GM12878 (cell line): ENCODE measurements at regions not wholly inside any gene's neighbourhood (a gene's known extent, or its start where the extent isn't known, plus 50 kb on each side); places are given as distances from the start of the nearest gene placed in this dataset.

Experiments used
- ATAC-seq: fragments of 200-7000 bp; cut with Tn5 transposase; 3 replicates; pipeline ENCODE4 v1.9.1; 2020; ENCODE audit warnings: mild to moderate bottlenecking, moderate library complexity
- BruUV-seq: library from RNA; stranded (reverse); fragments of 400-500 nt; replicated peaks from 2 replicates; lab custom pipeline; 2021; lab: Mats Ljungman, UMichigan
- CTCF ChIA-PET: fragments of 300-600 bp; sonication (Branson Sonifier 250); formaldehyde crosslinking; extraction: SDS; loops from one replicate; lab custom pipeline; 2021; ENCODE audit warnings: inconsistent platforms; lab: Yijun Ruan, JAX
- POLR2A ChIA-PET: fragments of 350-600 bp; formaldehyde crosslinking; extraction: SDS; loops from one replicate; lab custom pipeline; 2021; ENCODE audit warnings: inconsistent platforms; lab: Charles Lee
- RAD21 ChIA-PET: fragments of 300-600 bp; sonication (Branson Sonifier 250); formaldehyde crosslinking; loops from one replicate; lab custom pipeline; 2023; ENCODE audit warnings: antibody characterized with exemption; ENCODE audit not compliant: unreplicated experiment; lab: Charles Lee
- SMC1A ChIA-PET: fragments of 300-600 bp; sonication (Branson Sonifier 250); formaldehyde crosslinking; loops from one replicate; lab custom pipeline; 2023; ENCODE audit not compliant: unreplicated experiment, uncharacterized antibody; lab: Charles Lee
- DNase-seq: peaks from one replicate; pipeline ENCODE4 v3.0.0-alpha.2; 2011; ENCODE audit warnings: low read depth, low spot score
- FAIRE-seq: peaks from 3 replicates; lab custom pipeline; 2011; peaks lifted over from hg19 to GRCh38; lab: Jason Lieb, UNC
- H2AFZ ChIP-seq: 2 replicates; pipeline ENCODE4 v1.6.0; 2011; ENCODE audit warnings: low read depth, low read length, control low read depth; ENCODE audit not compliant: control insufficient read depth
- H3K27ac ChIP-seq: 2 replicates; pipeline ENCODE4 v1.5.1; 2011; ENCODE audit warnings: control low read depth; ENCODE audit not compliant: control insufficient read depth, insufficient read depth
- H3K27me3 ChIP-seq, 2 experiments: replicated peaks in 1 of 2; 2 replicates each; pipeline versions ENCODE4 v1.6.0 to v1.6.1; 2011; ENCODE audit warnings: low read length in 1 of 2; ENCODE audit not compliant: control insufficient read depth in 2 of 2, insufficient read depth in 2 of 2
- H3K36me3 ChIP-seq, 2 experiments: 2 replicates each; pipeline ENCODE4 v1.5.1; 2011; ENCODE audit warnings: low read length in 1 of 2; ENCODE audit not compliant: control insufficient read depth in 2 of 2, insufficient read depth in 2 of 2
- H3K4me1 ChIP-seq: 2 replicates; pipeline ENCODE4 v1.6.1; 2011; ENCODE audit warnings: mild to moderate bottlenecking, low read length, moderate library complexity, mixed read lengths; ENCODE audit not compliant: control insufficient read depth, insufficient read depth
- H3K4me2 ChIP-seq: 2 replicates; pipeline ENCODE4 v1.6.0; 2011; ENCODE audit warnings: control low read depth; ENCODE audit not compliant: control insufficient read depth, insufficient read depth
- H3K4me3 ChIP-seq: fragments of 200-600 bp; sonication (generic); 2 replicates; pipeline ENCODE4 v1.5.1; 2016
- H3K79me2 ChIP-seq: 2 replicates; pipeline ENCODE4 v1.6.0; 2011; ENCODE audit warnings: low read length; ENCODE audit not compliant: control insufficient read depth, insufficient read depth
- H3K9ac ChIP-seq: 2 replicates; pipeline ENCODE4 v1.8.0; 2011; ENCODE audit warnings: low read length, control low read depth, mixed read lengths; ENCODE audit not compliant: control insufficient read depth, insufficient read depth
- H3K9me3 ChIP-seq: replicated peaks from 3 replicates; pipeline ENCODE4 v1.5.1; 2011; ENCODE audit warnings: mild to moderate bottlenecking, low read length; ENCODE audit not compliant: control insufficient read depth, insufficient read depth
- H4K20me1 ChIP-seq: 2 replicates; pipeline ENCODE4 v1.6.0; 2011; ENCODE audit not compliant: control insufficient read depth, insufficient read depth
- CBX5 ChIP-seq: sonication (generic); IDR thresholded peaks from 2 replicates; pipeline ENCODE4 v1.6.1; 2016; ENCODE audit warnings: low read depth, moderate library complexity, mild to moderate bottlenecking, inconsistent platforms
- KLF5 ChIP-seq: fragments of 450-650 bp; IDR thresholded peaks from 2 replicates; pipeline ENCODE4 v1.6.1; 2014; ENCODE audit warnings: mild to moderate bottlenecking; ENCODE audit not compliant: partially characterized antibody
- NFXL1 ChIP-seq: fragments of 450-650 bp; IDR thresholded peaks from 2 replicates; pipeline ENCODE4 v1.6.1; 2017; ENCODE audit warnings: antibody characterized with exemption, mild to moderate bottlenecking, borderline replicate concordance
- POLR2AphosphoS2 ChIP-seq: IDR thresholded peaks from 2 replicates; pipeline ENCODE4 v1.6.1; 2011; ENCODE audit warnings: low read depth, mild to moderate bottlenecking, low read length, improper control_type of control experiment, moderate library complexity
- POLR2AphosphoS5 ChIP-seq: IDR thresholded peaks from 2 replicates; pipeline ENCODE4 v1.6.1; 2011; ENCODE audit warnings: mild to moderate bottlenecking, low read length, inconsistent platforms
- RBBP5 ChIP-seq: fragments of 200-600 bp; sonication (generic); conservative IDR thresholded peaks from 2 replicates; pipeline ENCODE4 v1.6.1; 2016
- RUNX3 ChIP-seq: IDR thresholded peaks from 2 replicates; pipeline ENCODE4 v1.6.1; 2012; ENCODE audit warnings: low read length, inconsistent platforms
- ZNF207 ChIP-seq: fragments of 450-650 bp; IDR thresholded peaks from 2 replicates; pipeline ENCODE4 v1.6.1; 2014; ENCODE audit warnings: antibody characterized with exemption, mild to moderate bottlenecking, borderline replicate concordance
- ZNF384 ChIP-seq: IDR thresholded peaks from 2 replicates; pipeline ENCODE4 v1.6.1; 2012; ENCODE audit warnings: low read depth, mild to moderate bottlenecking, low read length, improper control_type of control experiment, borderline replicate concordance
- ZNF622 ChIP-seq: fragments of 450-650 bp; IDR thresholded peaks from 2 replicates; pipeline ENCODE4 v1.6.1; 2017; ENCODE audit warnings: mild to moderate bottlenecking, inconsistent platforms
- in situ Hi-C: fragments of 300-500 bp; cut with MboI; formaldehyde crosslinking; loops from 9 replicates; pipeline ENCODE4 v1.14.3; 2018; ENCODE audit warnings: mixed read lengths
- intact Hi-C: fragments of 100-400 bp; cut with micrococcal nuclease; formaldehyde crosslinking; loops from one replicate; pipeline ENCODE4 v1.14.2; 2022; ENCODE audit not compliant: unreplicated experiment

GRCh38 chr5:120199559-120199958, 264.5 kb upstream of the PRR16 start (continued):
- TF ChIP-seq ZNF207 (no peak), RUNX3 (no peak), CBX5 (no peak), ZNF384 (no peak)

- ATAC-seq (no peak), DNase-seq (no peak)
- ChIA-PET CTCF (no interaction called here), SMC1A (no interaction called here)
- Histone ChIP-seq H3K36me3 (no peaks in the 10 kb centered on the region), H3K4me1 (no peaks in the 10 kb centered on the region), H3K9ac (no peak overlapping the region), H3K27me3 (no peaks in the 10 kb centered on the region), H3K4me2 (no peak overlapping the region)
- no peak for TF ChIP-seq POLR2AphosphoS5
- no peak for TF ChIP-seq KLF5
- no peak for TF ChIP-seq ZNF622
- no peak for TF ChIP-seq NFXL1
- no peak for TF ChIP-seq RBBP5
- no peak for TF ChIP-seq POLR2AphosphoS2
- TF ChIP-seq, all 136 proteins: peak for 0
- no peak overlapping the region for H3K4me3 ChIP-seq
- BruUV-seq: no TSS peak
- intact Hi-C loops (no loop called here), in situ Hi-C loops (no loop called here)
- H4K20me1 ChIP-seq: no peaks in the 10 kb centered on the region
- no peak overlapping the region for H2AFZ ChIP-seq
- no peaks in the 10 kb centered on the region for H3K9me3 ChIP-seq
- no peaks in the 10 kb centered on the region for H3K79me2 ChIP-seq
- H3K27ac ChIP-seq: no peak overlapping the region
- ChIA-PET RAD21 (no interaction called here), POLR2A (no interaction called here)
- FAIRE-seq: no peak
Measured at GRCh38 chr5:120207129-120207528, 257.0 kb upstream of the PRR16 start.
